ENCODE measurements at regions not wholly inside any gene's neighbourhood (a gene's known extent, or its start where the extent isn't known, plus 50 kb on each side); places are given as distances from the start of the nearest gene placed in this dataset.

GRCh38 chr12:126084480-126084879 is 1019.2 kb downstream of the AACS start:
- DNase-seq (ENCODE audit: low read depth, low spot score), result no peak

- DNase-seq (ENCODE audit: low read depth, low spot score), result no peak
Observed at GRCh38 chr12:126086242-126086641, 1021.0 kb downstream of the AACS start.

GRCh38 chr12:126087692-126088091 is 1022.5 kb downstream of the AACS start:
- no peak for DNase-seq (ENCODE audit: low read depth, low spot score)

GRCh38 chr12:126093908-126094307 is 1028.7 kb downstream of the AACS start:
- DNase-seq (ENCODE audit: low read depth, low spot score), result no peak

- DNase-seq (ENCODE audit: low read depth, low spot score), result no peak
Observed at GRCh38 chr12:126095748-126096510, 1030.7 kb downstream of the AACS start.

GRCh38 chr12:126106706-126107105 is 1041.5 kb downstream of the AACS start:
- DNase-seq (ENCODE audit: low read depth, low spot score), result no peak

- DNase-seq (ENCODE audit: low read depth, low spot score), result no peak
Observed at GRCh38 chr12:126107659-126108058, 1042.4 kb downstream of the AACS start.

- no peak for DNase-seq (ENCODE audit: low read depth, low spot score)
Observed at GRCh38 chr12:126108247-126108646, 1043.0 kb downstream of the AACS start.

- no peak for DNase-seq (ENCODE audit: low read depth, low spot score)
Observed at GRCh38 chr12:126112141-126112540, 1046.9 kb downstream of the AACS start.

- DNase-seq (ENCODE audit: low read depth, low spot score), result no peak
Observed at GRCh38 chr12:126112849-126113248, 1047.6 kb downstream of the AACS start.

- no peak for DNase-seq (ENCODE audit: low read depth, low spot score)
Observed at GRCh38 chr12:126114441-126114840, 1049.2 kb downstream of the AACS start.

GRCh38 chr12:126117502-126117901 is 1052.3 kb downstream of the AACS start:
- no peak for DNase-seq (ENCODE audit: low read depth, low spot score)

GRCh38 chr12:126139355-126139754 is 1074.1 kb downstream of the AACS start:
- no peak for DNase-seq (ENCODE audit: low read depth, low spot score)

GRCh38 chr12:126144603-126145002 is 1079.4 kb downstream of the AACS start:
- no peak for DNase-seq (ENCODE audit: low read depth, low spot score)

GRCh38 chr12:126147321-126147720 is 1082.1 kb downstream of the AACS start:
- no peak for DNase-seq (ENCODE audit: low read depth, low spot score)

GRCh38 chr12:126156806-126157574 is 1091.8 kb downstream of the AACS start:
- no peak for DNase-seq (ENCODE audit: low read depth, low spot score)

GRCh38 chr12:126157575-126157966 is 1092.3 kb downstream of the AACS start:
- DNase-seq (ENCODE audit: low read depth, low spot score), result no peak

- no peak for DNase-seq (ENCODE audit: low read depth, low spot score)
Observed at GRCh38 chr12:126159139-126159538, 1093.9 kb downstream of the AACS start.

- DNase-seq (ENCODE audit: low read depth, low spot score), result no peak
Observed at GRCh38 chr12:126160912-126161311, 1095.7 kb downstream of the AACS start.

- DNase-seq (ENCODE audit: low read depth, low spot score), result no peak
Observed at GRCh38 chr12:126163984-126164383, 1098.7 kb downstream of the AACS start.

GRCh38 chr12:126171937-126172559 is 1106.8 kb downstream of the AACS start:
- no peak for DNase-seq (ENCODE audit: low read depth, low spot score)

- no peak for DNase-seq (ENCODE audit: low read depth, low spot score)
Observed at GRCh38 chr12:126182619-126183236, 1117.5 kb downstream of the AACS start.

Measured in brain pericyte (primary cell).